ENCODE measurements at regions not wholly inside any gene's neighbourhood (a gene's known extent, or its start where the extent isn't known, plus 50 kb on each side); places are given as distances from the start of the nearest gene placed in this dataset.
"Not testable (repeated sequence)": the region's sequence is repeated elsewhere in the genome, so short reads cannot be mapped to it uniquely, and the experiment has no call there.

DNA sequence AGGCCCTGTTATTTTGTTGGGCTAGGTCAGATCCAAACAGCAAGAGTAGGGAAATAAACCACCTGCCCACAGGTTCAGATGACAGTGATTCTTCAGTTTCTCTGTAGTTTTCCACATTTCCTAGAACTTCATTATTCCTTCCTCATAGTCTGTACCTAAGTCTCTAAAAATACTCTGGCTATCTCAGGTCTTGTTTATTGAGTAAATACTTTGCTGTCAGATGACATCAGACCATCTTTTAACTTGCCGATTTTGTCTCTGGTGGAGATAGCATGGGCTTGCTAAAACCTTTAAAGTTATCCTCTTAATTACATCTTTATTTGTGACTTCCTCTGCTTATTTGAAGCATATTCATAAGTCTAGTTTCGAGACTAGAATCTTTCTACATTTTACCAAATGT is 155.1 kb upstream of the METTL14 start:
- TF ChIP-seq, protein P1, sequence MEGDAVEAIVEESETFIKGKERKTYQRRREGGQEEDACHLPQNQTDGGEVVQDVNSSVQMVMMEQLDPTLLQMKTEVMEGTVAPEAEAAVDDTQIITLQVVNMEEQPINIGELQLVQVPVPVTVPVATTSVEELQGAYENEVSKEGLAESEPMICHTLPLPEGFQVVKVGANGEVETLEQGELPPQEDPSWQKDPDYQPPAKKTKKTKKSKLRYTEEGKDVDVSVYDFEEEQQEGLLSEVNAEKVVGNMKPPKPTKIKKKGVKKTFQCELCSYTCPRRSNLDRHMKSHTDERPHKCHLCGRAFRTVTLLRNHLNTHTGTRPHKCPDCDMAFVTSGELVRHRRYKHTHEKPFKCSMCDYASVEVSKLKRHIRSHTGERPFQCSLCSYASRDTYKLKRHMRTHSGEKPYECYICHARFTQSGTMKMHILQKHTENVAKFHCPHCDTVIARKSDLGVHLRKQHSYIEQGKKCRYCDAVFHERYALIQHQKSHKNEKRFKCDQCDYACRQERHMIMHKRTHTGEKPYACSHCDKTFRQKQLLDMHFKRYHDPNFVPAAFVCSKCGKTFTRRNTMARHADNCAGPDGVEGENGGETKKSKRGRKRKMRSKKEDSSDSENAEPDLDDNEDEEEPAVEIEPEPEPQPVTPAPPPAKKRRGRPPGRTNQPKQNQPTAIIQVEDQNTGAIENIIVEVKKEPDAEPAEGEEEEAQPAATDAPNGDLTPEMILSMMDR (conservative IDR thresholded peaks at IDR 0.05; ENCODE audit: low read depth, low read length) = not testable (repeated sequence)
- TF ChIP-seq POLR2A (IDR thresholded peaks at IDR 0.05; ENCODE audit: low read depth, low read length); RFX5 (IDR thresholded peaks at IDR 0.05; ENCODE audit: low read depth, low read length); NFE2L2 (IDR thresholded peaks at IDR 0.05; ENCODE audit: low read depth, low read length); RAD21 (IDR thresholded peaks at IDR 0.05; ENCODE audit: low read length); MXI1 (IDR thresholded peaks at IDR 0.05; ENCODE audit: borderline replicate concordance, low read depth, low read length); CHD1 (IDR thresholded peaks at IDR 0.05; ENCODE audit: low read depth, low read length); SMC3 (IDR thresholded peaks at IDR 0.05; ENCODE audit: low read depth, low read length); CEBPB (IDR thresholded peaks at IDR 0.05; ENCODE audit: low read depth, low read length); MAFK (IDR thresholded peaks at IDR 0.05; ENCODE audit: low read depth, low read length); BHLHE40 (IDR thresholded peaks at IDR 0.05; ENCODE audit: low read depth, low read length); USF2 (IDR thresholded peaks at IDR 0.05; ENCODE audit: low read depth, low read length); FOS (IDR thresholded peaks at IDR 0.05; ENCODE audit: low read depth, low read length): not testable (repeated sequence)

Measured in IMR-90 (cell line).